CD4-positive, alpha-beta T cell treated with Interleukin-4 for 4 hours (primary cell): ENCODE measurements at regions not wholly inside any gene's neighbourhood (a gene's known extent, or its start where the extent isn't known, plus 50 kb on each side); places are given as distances from the start of the nearest gene placed in this dataset.
"Not testable (repeated sequence)": the region's sequence is repeated elsewhere in the genome, so short reads cannot be mapped to it uniquely, and the experiment has no call there.

ENCODE experiments used
- DNase-seq: peaks from one replicate; pipeline ENCODE4 v3.0.0-alpha.2; 2020

- DNase-seq, result not testable (repeated sequence)
Observed at GRCh38 chr7:138221388-138221787, 145.1 kb downstream of the AKR1D1 start.

- DNase-seq, result no peak
Observed at GRCh38 chr7:138223402-138223879, 147.2 kb downstream of the AKR1D1 start.

- no peak for DNase-seq
Observed at GRCh38 chr7:138226001-138226476, 149.8 kb downstream of the AKR1D1 start.

- DNase-seq, result no peak
Observed at GRCh38 chr7:138226745-138227279, 150.6 kb downstream of the AKR1D1 start.

GRCh38 chr7:138228119-138228518 is 151.9 kb downstream of the AKR1D1 start:
- no peak for DNase-seq

- DNase-seq, result no peak
Observed at GRCh38 chr7:138228769-138229168, 152.5 kb downstream of the AKR1D1 start.

GRCh38 chr7:138233189-138233588 is 156.9 kb downstream of the AKR1D1 start:
- DNase-seq, result no peak

- no peak for DNase-seq
Observed at GRCh38 chr7:138235207-138235606, 158.9 kb downstream of the AKR1D1 start.

GRCh38 chr7:138237995-138238394 is 161.7 kb downstream of the AKR1D1 start:
- no peak for DNase-seq

GRCh38 chr7:138238734-138239659 is 162.7 kb downstream of the AKR1D1 start:
- no peak for DNase-seq

GRCh38 chr7:138243430-138243829 is 167.2 kb downstream of the AKR1D1 start:
- no peak for DNase-seq

- no peak for DNase-seq
Observed at GRCh38 chr7:138243836-138244235, 167.6 kb downstream of the AKR1D1 start.

GRCh38 chr7:138244606-138245005 is 168.3 kb downstream of the AKR1D1 start:
- no peak for DNase-seq

GRCh38 chr7:138245216-138245615 is 169.0 kb downstream of the AKR1D1 start:
- no peak for DNase-seq

- no peak for DNase-seq
Observed at GRCh38 chr7:138245682-138246081, 169.4 kb downstream of the AKR1D1 start.

- no peak for DNase-seq
Observed at GRCh38 chr7:138246428-138246827, 170.2 kb downstream of the AKR1D1 start.

- no peak for DNase-seq
Observed at GRCh38 chr7:138247081-138247480, 170.8 kb downstream of the AKR1D1 start.

GRCh38 chr7:138247568-138248333 is 171.5 kb downstream of the AKR1D1 start:
- DNase-seq, result no peak

GRCh38 chr7:138248609-138249008 is 172.3 kb downstream of the AKR1D1 start:
- no peak for DNase-seq

- no peak for DNase-seq
Observed at GRCh38 chr7:138249975-138250374, 173.7 kb downstream of the AKR1D1 start.

- DNase-seq, result not testable (repeated sequence)
Observed at GRCh38 chr7:138252666-138253065, 176.4 kb downstream of the AKR1D1 start.

- DNase-seq, result no peak
Observed at GRCh38 chr7:138254444-138254843, 178.2 kb downstream of the AKR1D1 start.

GRCh38 chr7:138257459-138258196 is 181.4 kb downstream of the AKR1D1 start:
- peak; percentile 3 for DNase-seq
